OCI-LY3 (cell line): ENCODE measurements at regions not wholly inside any gene's neighbourhood (a gene's known extent, or its start where the extent isn't known, plus 50 kb on each side); places are given as distances from the start of the nearest gene placed in this dataset.

Experiments used
- CTCF ChIP-seq: fragments of 200-600, 300-600 bp; sonication (generic); IDR thresholded peaks from 2 replicates; pipeline ENCODE4 v1.5.1; 2014; ENCODE audit warnings: antibody characterized with exemption, low read length, low read depth
- EZH2phosphoT487 ChIP-seq: fragments of 200-600 bp; shearing (Covaris generic); IDR thresholded peaks from 2 replicates; pipeline ENCODE4 v1.6.1; 2018; ENCODE audit warnings: antibody characterized with exemption, mixed run types, low read depth

DNA sequence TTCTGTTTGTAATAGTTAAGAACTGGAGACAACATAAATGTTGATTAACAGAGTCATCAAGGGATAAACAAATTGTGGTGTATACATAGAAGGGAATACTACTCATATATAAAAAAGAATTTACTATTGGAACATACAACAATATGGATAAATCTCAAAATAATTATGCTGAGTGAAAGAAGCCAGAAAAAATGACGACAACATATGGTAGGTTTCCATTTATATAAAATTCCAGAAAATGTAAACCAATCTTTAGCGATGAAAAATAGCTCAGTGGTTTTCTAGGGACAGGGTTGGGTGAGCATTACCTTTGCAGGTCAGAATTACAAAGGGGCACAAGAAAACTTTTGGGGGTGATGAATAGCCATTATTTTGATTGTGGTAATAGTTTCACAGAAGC is 431.6 kb downstream of the PTPRU start:
- TF ChIP-seq CTCF (no peak), EZH2phosphoT487 (no peak)
